Lower leg skin (tissue), 3 donors: ENCODE measurements at regions not wholly inside any gene's neighbourhood (a gene's known extent, or its start where the extent isn't known, plus 50 kb on each side); places are given as distances from the start of the nearest gene placed in this dataset.

Source experiments
- CTCF ChIP-seq, 3 donors: fragments of 450-650 bp; IDR thresholded peaks; one replicate each; pipeline ENCODE4 v1.5.1; 2016; ENCODE audit warnings: antibody characterized with exemption in 3 of 3, mild to moderate bottlenecking in 3 of 3, moderate library complexity in 2 of 3
- POLR2A ChIP-seq, 2 donors: fragments of 450-650 bp; IDR thresholded peaks; one replicate each; pipeline ENCODE4 v1.6.1; 2016 to 2017; ENCODE audit warnings: antibody characterized with exemption in 2 of 2, mild to moderate bottlenecking in 1 of 2, moderate library complexity in 1 of 2

- TF ChIP-seq CTCF (IDR thresholded peaks at IDR 0.05), result no peak
- no peak for TF ChIP-seq POLR2A (IDR thresholded peaks at IDR 0.05)
These were observed 169.1 kb upstream of the PIK3R1 start for GRCh38 chr5:68046445-68046844.
